ENCODE measurements at regions not wholly inside any gene's neighbourhood (a gene's known extent, or its start where the extent isn't known, plus 50 kb on each side); places are given as distances from the start of the nearest gene placed in this dataset.

DNA sequence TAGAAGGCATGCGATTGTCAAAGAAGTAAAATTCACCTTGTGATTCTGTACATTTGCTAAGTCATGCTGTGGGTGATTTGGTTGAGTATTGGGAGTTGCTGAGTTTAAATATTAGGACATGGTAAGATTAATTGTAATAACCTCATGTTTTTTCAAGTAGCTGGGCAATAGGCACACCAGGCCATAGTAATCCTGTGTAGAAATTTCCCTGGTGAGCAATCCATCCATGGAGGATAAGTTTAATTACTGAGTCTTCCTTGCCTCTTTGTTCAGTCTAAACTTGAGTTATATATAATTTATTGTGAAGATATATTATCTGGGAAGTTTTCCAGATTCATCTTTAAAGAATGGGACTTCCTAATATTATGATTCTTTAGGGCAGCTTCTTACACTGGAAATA is 221.1 kb upstream of the NUDT12 start:
- TF ChIP-seq FOSL2 (IDR thresholded peaks at IDR 0.05; ENCODE audit: borderline replicate concordance, low read depth) (no peak), FOXM1 (IDR thresholded peaks at IDR 0.05; ENCODE audit: low read depth) (no peak)
